ENCODE measurements at regions not wholly inside any gene's neighbourhood (a gene's known extent, or its start where the extent isn't known, plus 50 kb on each side); places are given as distances from the start of the nearest gene placed in this dataset.

DNA sequence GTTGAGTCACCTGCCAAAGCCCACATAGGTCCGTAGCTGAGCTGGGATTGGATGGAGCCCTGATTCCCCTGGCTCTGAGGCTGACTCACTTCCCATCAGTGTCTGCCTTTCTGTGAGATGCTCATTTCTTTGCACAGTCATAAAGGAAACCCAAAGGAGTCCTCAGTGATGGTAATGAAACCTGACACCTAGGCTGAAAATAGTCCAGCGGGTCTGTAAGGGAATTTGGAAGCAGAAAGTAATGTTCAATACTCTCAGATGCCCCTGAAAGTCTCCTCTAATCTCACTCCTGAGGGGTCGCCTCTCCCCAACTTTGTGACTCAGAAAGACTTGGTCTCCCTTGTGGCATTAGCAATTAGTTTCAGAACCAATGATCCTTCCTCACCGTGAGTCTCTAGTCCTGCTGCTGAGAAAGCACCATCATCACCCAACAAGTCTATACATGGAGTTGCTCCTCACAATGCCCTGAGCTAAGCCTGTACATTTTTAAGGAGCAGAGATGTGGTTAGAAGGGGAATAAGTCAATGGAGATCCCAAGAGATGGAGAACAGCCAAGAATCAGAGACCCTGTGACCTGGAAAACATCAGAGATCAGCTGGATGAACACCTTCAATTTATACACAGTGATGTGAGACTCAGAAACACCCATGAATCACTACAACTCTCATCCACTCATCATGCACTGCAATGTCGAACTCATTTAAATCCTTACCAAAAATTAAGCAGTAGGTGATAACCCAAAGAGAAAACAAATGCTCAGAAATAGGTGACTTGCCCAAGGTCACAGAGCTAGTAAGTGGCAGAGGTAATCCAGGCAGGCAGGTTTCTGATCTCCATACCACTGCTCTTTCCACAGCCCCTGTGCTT lies 219.0 kb upstream of the CPEB2 start:
- Histone ChIP-seq H3K36me3 (no peaks in the 10 kb centered on the region), H3K27me3 (no peaks in the 10 kb centered on the region), H3K9me3 (no peaks in the 10 kb centered on the region; the same call in 1 of the 2 replicates), H3K4me3 (ENCODE audit: low read depth, low read length) (no peak overlapping the region), H3K4me1 (no peaks in the 10 kb centered on the region)
- no peak for DNase-seq
- TF ChIP-seq, protein P1, sequence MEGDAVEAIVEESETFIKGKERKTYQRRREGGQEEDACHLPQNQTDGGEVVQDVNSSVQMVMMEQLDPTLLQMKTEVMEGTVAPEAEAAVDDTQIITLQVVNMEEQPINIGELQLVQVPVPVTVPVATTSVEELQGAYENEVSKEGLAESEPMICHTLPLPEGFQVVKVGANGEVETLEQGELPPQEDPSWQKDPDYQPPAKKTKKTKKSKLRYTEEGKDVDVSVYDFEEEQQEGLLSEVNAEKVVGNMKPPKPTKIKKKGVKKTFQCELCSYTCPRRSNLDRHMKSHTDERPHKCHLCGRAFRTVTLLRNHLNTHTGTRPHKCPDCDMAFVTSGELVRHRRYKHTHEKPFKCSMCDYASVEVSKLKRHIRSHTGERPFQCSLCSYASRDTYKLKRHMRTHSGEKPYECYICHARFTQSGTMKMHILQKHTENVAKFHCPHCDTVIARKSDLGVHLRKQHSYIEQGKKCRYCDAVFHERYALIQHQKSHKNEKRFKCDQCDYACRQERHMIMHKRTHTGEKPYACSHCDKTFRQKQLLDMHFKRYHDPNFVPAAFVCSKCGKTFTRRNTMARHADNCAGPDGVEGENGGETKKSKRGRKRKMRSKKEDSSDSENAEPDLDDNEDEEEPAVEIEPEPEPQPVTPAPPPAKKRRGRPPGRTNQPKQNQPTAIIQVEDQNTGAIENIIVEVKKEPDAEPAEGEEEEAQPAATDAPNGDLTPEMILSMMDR (IDR thresholded peaks at IDR 0.05; ENCODE audit: low read depth, low read length): no peak

DNA sequence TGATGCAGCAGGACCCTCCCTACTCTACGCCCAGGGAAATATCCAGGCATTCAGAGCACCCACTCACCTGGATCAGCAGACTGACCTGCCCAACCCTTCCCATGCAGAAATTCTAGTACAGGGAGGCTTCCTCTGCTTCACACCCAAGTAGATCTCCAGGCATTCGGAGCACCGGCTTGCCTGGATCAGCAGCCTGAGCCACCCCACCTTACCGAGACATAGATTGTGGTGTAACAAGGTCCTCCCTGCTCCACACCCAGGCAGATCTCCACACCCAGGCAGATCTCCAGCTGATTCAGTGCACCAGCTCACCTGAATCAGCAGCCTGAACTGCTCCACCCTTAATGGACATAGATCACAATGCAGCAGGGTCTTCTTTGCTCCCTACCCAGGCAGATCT lies 215.1 kb upstream of the CPEB2 start:
- Histone ChIP-seq H3K36me3 (no peaks in the 10 kb centered on the region), H3K9me3 (no peaks in the 10 kb centered on the region), H3K4me1 (no peaks in the 10 kb centered on the region), H3K4me3 (ENCODE audit: low read depth, low read length) (no peak overlapping the region), H3K27me3 (no peaks in the 10 kb centered on the region)
- TF ChIP-seq, protein P1 (IDR thresholded peaks at IDR 0.05; ENCODE audit: low read depth, low read length): no peak
- DNase-seq: no peak

DNA sequence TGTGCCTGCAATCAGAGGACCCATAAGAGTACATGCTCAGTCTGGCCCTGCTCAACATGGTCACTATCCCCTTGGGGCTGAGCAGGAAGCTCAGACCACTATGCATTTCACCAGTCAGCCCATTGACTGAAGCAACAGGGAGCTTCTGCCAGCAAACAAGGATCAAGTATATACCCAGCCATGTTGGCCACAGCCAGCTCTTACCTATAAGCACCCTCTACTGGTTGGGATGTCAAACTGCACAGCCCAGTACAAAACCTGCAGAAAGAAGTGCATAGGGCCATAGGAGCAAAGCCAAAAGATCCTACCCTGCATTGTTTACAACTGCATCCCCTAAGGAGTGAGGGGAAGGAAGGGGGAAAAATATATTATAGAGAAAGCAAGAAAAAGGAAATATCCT lies 214.4 kb upstream of the CPEB2 start:
- peak; percentile 16 for DNase-seq
- TF ChIP-seq, protein P1 (IDR thresholded peaks at IDR 0.05; ENCODE audit: low read depth, low read length): peak; percentile 55
- Histone ChIP-seq H3K36me3 (no peaks in the 10 kb centered on the region), H3K4me1 (no peaks in the 10 kb centered on the region), H3K9me3 (no peaks in the 10 kb centered on the region), H3K27me3 (no peaks in the 10 kb centered on the region), H3K4me3 (ENCODE audit: low read depth, low read length) (no peak overlapping the region)

DNA sequence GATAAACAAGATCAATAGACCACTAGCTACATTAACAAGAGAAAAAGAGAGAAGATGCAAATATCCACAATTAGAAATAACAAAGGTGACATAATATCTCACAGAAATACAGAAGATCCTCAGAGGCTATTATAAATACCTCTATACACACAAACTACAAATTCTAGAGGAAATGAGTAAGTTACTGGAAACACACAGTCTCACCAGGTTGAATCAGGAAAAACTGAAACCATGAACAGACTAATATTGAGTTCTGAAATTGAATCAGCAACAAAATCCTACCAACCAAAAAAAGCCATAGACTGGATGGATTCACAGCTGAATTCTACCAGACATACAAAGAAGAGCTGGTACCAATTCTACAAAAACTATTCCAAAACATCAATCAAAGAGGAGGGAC lies 211.8 kb upstream of the CPEB2 start:
- no peaks in the 10 kb centered on the region for H3K9me3 ChIP-seq
- no peak for DNase-seq
- TF ChIP-seq, protein P1 (IDR thresholded peaks at IDR 0.05; ENCODE audit: low read depth, low read length): no peak

DNA sequence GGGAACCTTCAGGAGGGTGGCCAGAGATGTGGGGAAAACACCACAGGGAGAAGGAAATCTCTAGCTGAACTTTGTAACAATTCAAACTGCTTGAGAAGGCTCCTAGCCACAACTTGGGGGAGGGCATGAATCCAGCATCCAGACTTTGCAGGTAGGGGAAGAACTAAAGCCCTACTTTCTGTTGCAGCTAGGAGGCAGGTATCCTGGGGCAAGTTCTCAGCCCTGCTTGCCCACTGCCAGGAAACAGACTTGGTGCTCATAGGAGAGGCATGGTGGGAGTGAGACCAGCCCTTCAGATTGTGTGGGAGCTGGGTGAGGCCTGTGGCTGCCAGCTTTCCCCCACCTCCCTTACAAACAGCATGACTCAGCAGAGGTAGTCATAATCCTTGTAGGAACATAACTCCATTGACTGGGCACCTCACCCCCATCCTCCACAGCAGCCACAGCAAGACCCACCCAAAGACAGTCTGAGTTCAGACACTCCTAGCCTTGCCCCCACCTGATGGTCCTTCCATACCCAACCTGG lies 209.5 kb upstream of the CPEB2 start:
- Histone ChIP-seq H3K4me1 (no peaks in the 10 kb centered on the region), H3K9me3 (no peaks in the 10 kb centered on the region), H3K27me3 (no peaks in the 10 kb centered on the region), H3K4me3 (ENCODE audit: low read depth, low read length) (no peak overlapping the region), H3K36me3 (no peaks in the 10 kb centered on the region)
- TF ChIP-seq, protein P1 (IDR thresholded peaks at IDR 0.05; ENCODE audit: low read depth, low read length): no peak
- no peak for DNase-seq

More for the DNA sequence above, 211.8 kb upstream of the CPEB2 start:
- H3K4me3 ChIP-seq (ENCODE audit: low read depth, low read length): no peak overlapping the region
- no peaks in the 10 kb centered on the region for H3K4me1 ChIP-seq
- H3K36me3 ChIP-seq: no peaks in the 10 kb centered on the region
- no peaks in the 10 kb centered on the region for H3K27me3 ChIP-seq

DNA sequence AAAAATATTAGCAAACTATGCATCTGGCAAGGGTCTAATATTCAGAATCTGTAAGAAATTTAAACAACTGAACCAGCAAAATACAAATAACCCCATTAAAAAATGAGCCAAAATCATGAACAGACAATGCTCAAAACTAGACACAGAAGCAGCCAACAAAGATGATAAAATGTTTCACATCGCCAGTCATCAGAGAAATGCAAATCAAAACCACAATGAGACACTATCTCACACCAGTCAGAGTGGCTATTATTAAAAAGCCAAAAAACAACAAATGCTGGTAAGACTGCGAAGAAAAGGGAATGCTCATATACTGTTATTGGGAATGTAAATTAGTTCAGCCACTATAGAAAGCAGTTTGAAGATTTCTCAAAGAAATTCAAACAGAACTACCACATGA lies 201.3 kb upstream of the CPEB2 start:
- no peaks in the 10 kb centered on the region for H3K27me3 ChIP-seq
- H3K4me3 ChIP-seq (ENCODE audit: low read depth, low read length): no peak overlapping the region
- no peaks in the 10 kb centered on the region for H3K9me3 ChIP-seq
- TF ChIP-seq, protein P1 (IDR thresholded peaks at IDR 0.05; ENCODE audit: low read depth, low read length): no peak
- H3K4me1 ChIP-seq: no peaks in the 10 kb centered on the region
- H3K36me3 ChIP-seq: no peaks in the 10 kb centered on the region
- DNase-seq: no peak

All from BE2C (cell line).